HEK293T (cell line): ENCODE measurements at regions not wholly inside any gene's neighbourhood (a gene's known extent, or its start where the extent isn't known, plus 50 kb on each side); places are given as distances from the start of the nearest gene placed in this dataset.

Source experiments
- CTCF ChIA-PET: fragments of 350-600 bp; formaldehyde crosslinking; extraction: SDS; loops from one replicate; lab custom pipeline; 2021; ENCODE audit warnings: antibody characterized with exemption, inconsistent platforms; lab: Yijun Ruan, JAX
- POLR2A ChIA-PET: fragments of 350-600 bp; formaldehyde crosslinking; extraction: SDS; loops from one replicate; lab custom pipeline; 2020; ENCODE audit warnings: antibody characterized with exemption, inconsistent platforms; lab: Yijun Ruan, JAX
- DNase-seq: peaks from one replicate; pipeline ENCODE4 v3.0.0; 2012; ENCODE audit warnings: mixed read lengths; ENCODE audit errors: extremely low spot score
- ARNT ChIP-seq: fragments of 450-650 bp; IDR thresholded peaks from 2 replicates; pipeline ENCODE4 v1.6.1; 2017; ENCODE audit warnings: mild to moderate bottlenecking
- BHLHE40 ChIP-seq: fragments of 450-650 bp; IDR thresholded peaks from 2 replicates; pipeline ENCODE4 v1.6.1; 2016; ENCODE audit warnings: mild to moderate bottlenecking, moderate library complexity, borderline replicate concordance
- CTBP1 ChIP-seq: fragments of 450-650 bp; IDR thresholded peaks from 2 replicates; pipeline ENCODE4 v1.6.1; 2016; ENCODE audit warnings: borderline replicate concordance
- ELF4 ChIP-seq: fragments of 450-650 bp; IDR thresholded peaks from 2 replicates; pipeline ENCODE4 v1.6.1; 2017; ENCODE audit warnings: antibody characterized with exemption
- FOXA1 ChIP-seq: fragments of 450-650 bp; IDR thresholded peaks from 2 replicates; pipeline ENCODE4 v1.6.1; 2016; ENCODE audit warnings: mild to moderate bottlenecking
- FOXK2 ChIP-seq: fragments of 450-650 bp; IDR thresholded peaks from 2 replicates; pipeline ENCODE4 v1.6.1; 2016; ENCODE audit warnings: mild to moderate bottlenecking
- FOXM1 ChIP-seq: fragments of 450-650 bp; IDR thresholded peaks from 2 replicates; pipeline ENCODE4 v1.6.1; 2017; ENCODE audit warnings: mild to moderate bottlenecking, borderline replicate concordance
- HDGF ChIP-seq: fragments of 450-650 bp; IDR thresholded peaks from 2 replicates; pipeline ENCODE4 v1.6.1; 2017; ENCODE audit warnings: antibody characterized with exemption, borderline replicate concordance
- L3MBTL2 ChIP-seq: fragments of 450-650 bp; conservative IDR thresholded peaks from 2 replicates; pipeline ENCODE4 v1.6.1; 2016; ENCODE audit warnings: mild to moderate bottlenecking
- LEF1 ChIP-seq: fragments of 450-650 bp; IDR thresholded peaks from 2 replicates; pipeline ENCODE4 v1.6.1; 2017; ENCODE audit warnings: mild to moderate bottlenecking, borderline replicate concordance
- NFRKB ChIP-seq: fragments of 450-650 bp; IDR thresholded peaks from 2 replicates; pipeline ENCODE4 v1.6.1; 2016; ENCODE audit warnings: mild to moderate bottlenecking, moderate library complexity
- SP1 ChIP-seq: fragments of 450-650 bp; IDR thresholded peaks from 2 replicates; pipeline ENCODE4 v1.6.1; 2017
- SUZ12 ChIP-seq: fragments of 450-650 bp; IDR thresholded peaks from 2 replicates; pipeline ENCODE4 v1.6.1; 2016; ENCODE audit warnings: mild to moderate bottlenecking
- TARDBP ChIP-seq: fragments of 450-650 bp; IDR thresholded peaks from 2 replicates; pipeline ENCODE4 v1.6.1; 2016
- ZNF384 ChIP-seq: fragments of 450-650 bp; IDR thresholded peaks from 2 replicates; pipeline ENCODE4 v1.6.1; 2016
- TF ChIP-seq, protein P1 (sequence below): fragments of 450-650 bp; IDR thresholded peaks from 2 replicates; pipeline ENCODE4 v1.6.1; 2016

DNA sequence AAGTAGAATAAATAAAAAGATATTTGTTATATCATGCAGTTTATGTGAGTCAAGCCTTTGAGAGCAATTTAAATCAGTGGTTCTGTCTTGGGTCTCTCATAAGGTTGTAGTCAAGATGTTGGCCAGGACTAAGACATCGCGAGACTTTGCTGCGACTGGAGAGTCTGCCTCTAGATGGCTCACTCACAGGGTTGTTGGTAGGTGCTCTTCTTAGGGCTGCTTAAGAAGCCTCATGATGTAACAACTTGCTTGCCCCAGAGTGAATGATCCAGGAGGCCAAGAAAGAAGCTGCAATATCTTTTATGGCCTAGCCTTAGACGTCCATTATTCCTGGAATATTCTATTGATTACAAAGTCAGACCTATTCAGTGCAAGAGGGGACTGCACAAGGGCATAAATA lies 73.1 kb upstream of the CACHD1 start:
- DNase-seq: no peak
- ChIA-PET POLR2A (no interaction called here), CTCF (no interaction called here)
- no peak for TF ChIP-seq SP1
- TF ChIP-seq ZNF384: no peak
- no peak for TF ChIP-seq LEF1
- no peak for TF ChIP-seq SUZ12
- TF ChIP-seq L3MBTL2: no peak
- TF ChIP-seq, protein P1, sequence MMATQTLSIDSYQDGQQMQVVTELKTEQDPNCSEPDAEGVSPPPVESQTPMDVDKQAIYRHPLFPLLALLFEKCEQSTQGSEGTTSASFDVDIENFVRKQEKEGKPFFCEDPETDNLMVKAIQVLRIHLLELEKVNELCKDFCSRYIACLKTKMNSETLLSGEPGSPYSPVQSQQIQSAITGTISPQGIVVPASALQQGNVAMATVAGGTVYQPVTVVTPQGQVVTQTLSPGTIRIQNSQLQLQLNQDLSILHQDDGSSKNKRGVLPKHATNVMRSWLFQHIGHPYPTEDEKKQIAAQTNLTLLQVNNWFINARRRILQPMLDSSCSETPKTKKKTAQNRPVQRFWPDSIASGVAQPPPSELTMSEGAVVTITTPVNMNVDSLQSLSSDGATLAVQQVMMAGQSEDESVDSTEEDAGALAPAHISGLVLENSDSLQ: no peak
- TF ChIP-seq FOXM1: no peak
- TF ChIP-seq FOXA1: no peak
- no peak for TF ChIP-seq ELF4
- no peak for TF ChIP-seq ARNT
- no peak for TF ChIP-seq CTBP1
- TF ChIP-seq NFRKB: no peak
- TF ChIP-seq HDGF: no peak
- no peak for TF ChIP-seq FOXK2
- no peak for TF ChIP-seq BHLHE40
- TF ChIP-seq TARDBP: no peak

DNA sequence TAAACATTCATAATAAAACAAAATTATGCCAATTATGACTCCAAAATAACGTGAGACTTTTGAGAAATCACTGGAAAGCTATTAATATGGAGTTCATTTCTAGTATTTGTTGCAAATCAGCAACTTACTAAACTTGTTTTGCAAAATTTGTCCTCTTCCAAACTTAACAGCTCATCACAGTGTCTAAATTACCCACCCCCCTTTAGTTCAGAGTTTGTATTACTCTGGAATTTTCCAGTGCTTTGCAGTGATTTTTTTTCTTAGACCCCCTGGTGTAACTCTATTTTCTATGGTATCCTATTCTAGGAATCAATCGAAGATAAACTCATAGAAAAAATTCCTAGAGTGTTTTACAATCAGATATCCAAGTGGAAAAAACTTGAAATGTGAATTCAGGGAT lies 72.4 kb upstream of the CACHD1 start:
- CTCF ChIA-PET: no interaction called here
- POLR2A ChIA-PET: no interaction called here
- TF ChIP-seq SP1: no peak
- TF ChIP-seq ARNT: no peak
- TF ChIP-seq FOXM1: no peak
- TF ChIP-seq L3MBTL2: no peak
- TF ChIP-seq HDGF: no peak
- no peak for TF ChIP-seq CTBP1
- TF ChIP-seq, protein P1: no peak
- no peak for TF ChIP-seq SUZ12
- no peak for TF ChIP-seq BHLHE40
- TF ChIP-seq ZNF384: no peak
- no peak for TF ChIP-seq FOXA1
- no peak for TF ChIP-seq TARDBP
- TF ChIP-seq FOXK2: no peak
- TF ChIP-seq NFRKB: no peak
- TF ChIP-seq LEF1: no peak
- no peak for DNase-seq

DNA sequence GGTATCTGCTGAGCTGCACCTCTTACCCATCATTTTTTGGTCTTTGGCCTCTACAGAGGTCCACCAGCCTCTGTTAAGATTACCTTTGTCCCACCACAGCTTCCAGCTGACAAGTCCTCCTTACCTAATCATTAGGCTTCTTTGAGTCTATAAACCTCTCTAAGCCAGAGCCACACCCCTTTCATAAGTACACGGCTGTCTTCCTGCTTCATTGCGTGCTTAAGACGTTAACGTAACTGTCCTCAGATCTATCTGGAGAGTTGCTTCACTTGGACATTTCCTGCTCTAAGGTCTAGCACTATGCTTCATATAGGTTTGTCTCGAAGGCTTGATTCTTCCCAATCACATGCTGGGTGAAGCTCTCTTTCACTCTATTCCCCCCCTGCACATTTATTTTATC lies 71.0 kb upstream of the CACHD1 start:
- CTCF ChIA-PET: no interaction called here
- POLR2A ChIA-PET: no interaction called here
- DNase-seq: no peak
- TF ChIP-seq FOXM1 (no peak), BHLHE40 (no peak), CTBP1 (no peak), L3MBTL2 (no peak), LEF1 (no peak), FOXK2 (no peak), ZNF384 (no peak), ARNT (no peak), FOXA1 (no peak), SP1 (no peak), NFRKB (no peak), ELF4 (no peak), HDGF (no peak), SUZ12 (no peak), TARDBP (no peak)
- TF ChIP-seq, protein P1: no peak

DNA sequence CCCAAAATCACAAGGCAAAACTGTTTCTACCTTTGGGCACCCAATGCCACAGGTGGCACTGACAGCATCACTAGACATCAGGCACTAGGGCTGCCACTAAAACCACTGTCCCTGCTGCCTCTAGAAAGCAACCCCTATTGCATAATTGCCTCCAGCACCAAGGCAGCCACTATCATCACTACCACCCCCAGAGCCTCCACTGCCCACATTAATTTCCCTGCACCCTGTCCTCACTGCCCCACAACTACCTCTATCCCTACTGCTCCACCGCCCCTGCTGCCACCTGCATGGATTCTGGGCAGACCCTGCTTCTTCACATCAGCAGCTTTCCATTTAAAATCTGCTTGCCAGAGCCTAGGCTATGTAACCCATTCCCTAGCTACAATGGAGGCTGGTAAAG lies 68.6 kb upstream of the CACHD1 start:
- TF ChIP-seq FOXA1: no peak
- TF ChIP-seq SUZ12: no peak
- TF ChIP-seq ARNT: no peak
- no peak for TF ChIP-seq ZNF384
- no peak for TF ChIP-seq HDGF
- TF ChIP-seq LEF1: no peak
- TF ChIP-seq TARDBP: no peak
- no peak for TF ChIP-seq FOXK2
- TF ChIP-seq FOXM1: no peak
- TF ChIP-seq NFRKB: no peak
- TF ChIP-seq, protein P1: no peak
- no peak for TF ChIP-seq ELF4
- TF ChIP-seq BHLHE40: no peak
- TF ChIP-seq CTBP1: no peak
- ChIA-PET POLR2A (no interaction called here), CTCF (no interaction called here)
- DNase-seq: no peak

DNA sequence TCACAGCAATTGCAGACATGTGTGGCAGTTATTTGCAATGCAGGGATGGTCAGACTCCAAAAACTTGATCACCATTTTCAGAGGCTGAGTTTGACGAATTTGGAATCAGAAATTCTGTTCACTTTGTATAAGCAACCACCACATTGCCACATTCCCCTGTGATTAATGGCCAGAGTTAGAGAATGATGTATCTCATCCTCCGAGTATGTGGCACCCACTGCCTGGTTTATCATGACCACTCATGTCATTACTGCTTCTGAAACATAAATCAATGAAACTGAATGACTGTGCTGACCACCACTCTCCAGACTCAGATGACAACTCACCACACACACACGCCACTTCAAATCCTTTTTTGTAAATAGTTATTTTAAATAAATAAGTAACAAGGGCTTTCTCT lies 66.6 kb upstream of the CACHD1 start:
- POLR2A ChIA-PET: no interaction called here
- CTCF ChIA-PET: no interaction called here
- no peak for DNase-seq
- TF ChIP-seq, protein P1: 0 out of 2 replicates have a peak, but pooled peaks have one; percentile 13
- TF ChIP-seq NFRKB: no peak

DNA sequence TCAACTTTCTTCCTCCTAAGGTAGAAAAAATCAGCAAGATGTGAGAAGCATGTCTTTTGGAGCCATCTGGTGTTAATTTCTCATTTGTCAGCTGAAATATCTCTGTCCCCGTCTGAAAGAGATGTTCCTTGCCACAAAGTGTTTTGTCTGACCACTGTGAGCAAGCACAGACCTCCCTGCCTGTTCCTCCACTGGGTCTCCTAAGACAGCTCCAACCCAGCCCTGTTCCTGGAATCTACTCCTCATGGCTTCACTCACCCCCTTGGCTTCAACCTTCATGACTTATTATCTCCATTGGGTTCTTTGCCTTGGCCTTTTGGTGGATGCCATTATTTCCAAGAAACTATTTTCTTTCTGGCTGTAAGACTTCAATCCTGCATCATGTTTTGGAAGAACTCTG lies 65.7 kb upstream of the CACHD1 start:
- ChIA-PET POLR2A (no interaction called here), CTCF (no interaction called here)
- TF ChIP-seq L3MBTL2 (no peak), CTBP1 (no peak), SP1 (no peak), FOXM1 (no peak), HDGF (no peak), NFRKB (no peak), ZNF384 (no peak), LEF1 (no peak), BHLHE40 (no peak), ARNT (no peak), FOXK2 (no peak)
- TF ChIP-seq, protein P1: no peak
- no peak for DNase-seq
